Stimulated activated CD4-positive, alpha-beta T cell treated with anti-CD3 and anti-CD28 coated beads, Interleukin-2, amount 100 ng/mL, for 48 hours (primary cell): ENCODE measurements at regions not wholly inside any gene's neighbourhood (a gene's known extent, or its start where the extent isn't known, plus 50 kb on each side); places are given as distances from the start of the nearest gene placed in this dataset.
"Not testable (repeated sequence)": the region's sequence is repeated elsewhere in the genome, so short reads cannot be mapped to it uniquely, and the experiment has no call there.

Experiments used
- DNase-seq, 2 donors: peaks; one replicate each; pipeline ENCODE4 v3.0.0-alpha.2; 2020

DNA sequence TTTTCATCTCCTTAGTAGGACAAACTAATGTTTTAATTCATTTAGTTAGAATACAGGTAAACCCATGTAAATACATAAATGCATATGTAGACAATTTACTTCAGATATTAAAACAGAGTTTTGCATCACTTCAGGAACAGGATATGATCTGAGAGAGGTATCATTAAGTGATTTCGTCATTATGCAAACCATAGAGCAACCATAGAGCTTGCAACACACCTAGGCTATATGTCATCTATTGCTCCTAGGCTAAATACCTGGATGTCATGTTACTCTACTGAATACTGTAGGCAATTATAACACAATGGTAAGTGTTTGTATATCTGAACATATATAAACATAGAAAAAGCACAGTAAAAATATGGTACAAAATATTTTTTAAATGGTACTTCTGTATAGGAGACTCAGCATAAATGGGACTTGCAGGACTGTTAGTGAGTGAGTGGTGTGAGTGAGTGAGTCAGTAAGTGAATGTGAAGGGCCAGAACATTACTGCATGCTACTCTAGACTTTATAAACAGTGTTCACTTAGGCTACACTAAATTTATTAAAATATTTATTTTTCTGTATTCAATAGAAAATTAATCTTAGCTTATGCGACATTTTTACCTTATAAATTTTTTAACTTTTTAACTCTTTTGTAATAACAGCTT, 1377.5 kb upstream of the CDH9 start:
- DNase-seq, result no peak

DNA sequence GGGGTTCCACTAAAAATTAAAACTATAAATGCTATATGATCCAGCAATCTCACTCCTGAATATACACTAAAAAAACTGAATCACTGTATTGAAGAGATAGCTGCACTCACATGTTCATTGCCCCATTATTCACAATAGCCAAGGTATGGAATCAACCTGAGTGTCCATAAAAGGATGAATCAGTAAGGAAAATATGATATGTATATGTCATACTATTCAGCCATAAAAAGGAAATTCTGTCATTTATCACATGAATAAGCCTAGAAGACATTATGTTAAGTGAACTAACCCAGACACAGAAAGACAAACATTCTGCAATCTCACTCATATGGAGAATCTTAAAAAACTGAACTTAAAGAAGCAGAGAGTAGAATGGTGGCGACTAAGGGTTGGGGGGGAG, 1376.2 kb upstream of the CDH9 start:
- DNase-seq, result no peak

DNA sequence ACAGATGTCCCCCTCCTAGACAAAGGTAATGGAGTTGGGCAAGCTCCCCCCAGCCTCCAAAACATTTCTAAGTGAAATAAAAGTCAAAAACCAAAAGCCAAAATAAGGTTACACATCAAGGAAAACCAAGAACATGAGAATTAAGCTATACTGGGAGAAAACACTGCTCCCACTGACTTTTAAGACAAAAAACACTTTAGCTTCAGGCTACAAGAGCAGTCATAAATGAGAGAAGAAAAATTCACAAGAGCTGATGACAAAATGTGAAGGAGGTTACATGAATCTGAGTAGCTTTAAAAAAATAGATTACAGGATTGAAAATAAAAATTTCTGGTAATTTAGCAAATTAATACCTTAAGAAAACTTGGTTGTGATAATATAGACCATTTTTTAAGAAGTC, 1370.3 kb upstream of the CDH9 start:
- no peak for DNase-seq

DNA sequence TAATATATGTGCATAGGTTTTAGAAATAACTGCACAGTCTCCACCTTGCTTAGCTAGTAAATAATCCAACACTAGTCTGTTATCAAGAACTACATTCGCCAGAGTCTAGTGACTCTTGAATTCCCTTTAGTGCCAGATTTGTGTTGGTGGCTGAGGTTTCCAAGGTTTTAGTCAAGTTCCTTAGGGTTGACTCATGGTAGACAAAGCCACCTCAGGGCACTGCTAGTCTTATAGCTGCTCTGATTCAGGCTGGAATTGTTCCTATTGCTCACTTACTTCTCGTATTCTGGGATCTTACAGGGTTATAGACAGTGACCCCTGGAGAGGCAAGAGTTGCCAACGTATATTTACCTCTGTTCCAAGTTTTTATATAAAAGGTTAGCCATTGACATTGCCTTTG, 1369.8 kb upstream of the CDH9 start:
- DNase-seq, result no peak

DNA sequence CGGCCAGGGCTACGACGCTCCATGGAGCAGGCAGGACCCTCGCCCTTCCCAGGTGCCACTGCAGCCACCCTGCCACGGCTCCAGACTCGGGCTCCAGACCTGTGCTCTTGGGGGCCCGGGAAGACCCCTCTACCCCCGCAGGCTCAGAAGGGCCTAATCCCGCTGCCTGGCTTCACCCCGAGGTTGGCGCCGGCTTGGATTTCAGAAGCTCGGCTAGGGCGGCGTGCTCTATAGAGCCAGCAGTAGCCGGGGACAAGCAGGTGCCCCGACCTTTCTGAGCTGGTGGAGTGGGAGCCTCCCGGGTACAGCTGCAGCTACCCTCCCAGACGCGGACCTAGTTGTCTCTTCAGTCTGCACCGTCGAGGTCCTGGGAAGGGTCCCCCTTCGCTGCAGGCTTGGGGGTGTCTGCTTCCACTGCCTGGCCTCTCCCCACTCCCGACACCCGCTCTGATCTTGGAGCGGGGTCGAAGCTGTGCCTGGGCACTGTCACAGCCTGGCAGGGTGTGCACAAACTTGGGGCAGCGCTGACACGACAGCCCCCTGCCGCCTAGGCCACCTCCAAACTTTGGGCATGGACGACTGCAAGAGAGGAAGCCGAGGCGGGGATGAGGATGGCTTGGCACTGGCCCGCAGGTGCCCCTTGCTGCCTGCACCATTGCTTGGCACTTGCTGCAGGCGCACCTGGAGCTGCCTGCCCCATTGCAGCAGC, 1366.1 kb upstream of the CDH9 start:
- no peak for DNase-seq

DNA sequence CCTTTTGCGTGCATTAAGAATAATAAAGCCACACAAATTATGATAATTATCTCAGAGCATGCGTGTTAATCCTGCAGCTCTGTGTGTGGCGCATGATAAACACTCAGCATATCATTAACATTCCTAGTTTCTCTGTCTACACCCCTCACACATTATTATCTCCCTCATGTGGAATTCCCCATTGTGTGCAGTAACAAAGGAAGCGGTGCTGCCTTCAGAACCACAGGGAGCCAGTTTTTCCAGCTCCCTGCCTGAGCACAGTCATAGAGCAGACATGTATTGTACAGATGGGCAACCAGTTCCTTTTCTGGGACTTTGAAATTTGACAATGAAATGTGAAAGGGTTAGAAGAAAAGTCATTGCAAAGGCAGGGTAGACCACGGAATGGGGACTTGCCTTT, 1365.5 kb upstream of the CDH9 start:
- no peak for DNase-seq

DNA sequence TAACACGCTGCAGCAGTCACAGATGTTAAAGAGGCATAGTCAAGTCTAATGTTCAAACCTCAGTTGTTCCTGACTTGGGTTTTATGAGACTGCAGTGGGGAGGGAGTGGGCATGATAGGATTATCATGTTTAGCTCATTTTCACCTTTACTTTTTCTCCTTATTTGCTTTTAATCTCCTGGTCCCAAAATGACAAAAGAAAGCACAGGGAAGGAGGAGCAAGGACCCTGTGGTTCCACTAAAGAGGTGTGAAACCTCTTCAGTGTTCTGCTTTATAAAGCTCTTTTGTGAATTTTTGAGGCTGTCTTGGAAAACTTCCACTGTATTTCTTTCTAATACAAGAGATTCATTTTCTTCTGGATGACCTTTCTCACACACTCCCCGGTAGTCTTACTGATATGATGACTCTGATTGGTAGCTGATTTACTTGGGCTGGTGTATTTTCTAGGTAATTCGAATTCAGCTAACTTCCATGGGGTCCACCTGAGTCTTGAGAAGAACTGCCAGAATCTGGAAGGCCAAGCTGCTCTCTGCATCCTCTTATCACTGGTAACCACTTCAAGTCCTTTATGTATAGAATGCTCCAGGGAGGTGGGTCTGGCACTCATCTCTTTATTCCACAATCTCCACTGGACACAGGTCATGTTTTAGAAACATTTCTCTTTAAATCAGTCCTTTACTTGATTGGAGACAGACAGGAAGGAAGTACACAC, 1364.4 kb upstream of the CDH9 start:
- no peak for DNase-seq

DNA sequence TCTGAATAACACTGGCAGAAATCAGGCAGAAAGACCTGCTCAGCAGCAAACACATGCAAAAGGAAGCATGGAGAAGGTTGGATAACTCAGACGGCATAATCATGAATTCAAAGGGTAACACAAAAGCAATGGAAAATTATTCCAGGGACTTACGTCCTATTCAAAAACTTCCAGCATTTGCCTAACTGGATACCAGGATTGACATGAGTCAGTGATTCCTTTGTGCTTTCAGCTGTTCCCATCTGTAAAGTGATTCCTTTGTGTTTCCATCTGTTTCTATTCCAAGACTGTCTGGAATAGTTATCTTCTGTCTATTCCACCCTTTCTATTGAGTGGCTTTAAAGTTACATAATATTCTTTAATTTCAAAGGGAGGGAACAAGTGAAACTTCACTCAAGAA, 1361.7 kb upstream of the CDH9 start:
- no peak for DNase-seq

DNA sequence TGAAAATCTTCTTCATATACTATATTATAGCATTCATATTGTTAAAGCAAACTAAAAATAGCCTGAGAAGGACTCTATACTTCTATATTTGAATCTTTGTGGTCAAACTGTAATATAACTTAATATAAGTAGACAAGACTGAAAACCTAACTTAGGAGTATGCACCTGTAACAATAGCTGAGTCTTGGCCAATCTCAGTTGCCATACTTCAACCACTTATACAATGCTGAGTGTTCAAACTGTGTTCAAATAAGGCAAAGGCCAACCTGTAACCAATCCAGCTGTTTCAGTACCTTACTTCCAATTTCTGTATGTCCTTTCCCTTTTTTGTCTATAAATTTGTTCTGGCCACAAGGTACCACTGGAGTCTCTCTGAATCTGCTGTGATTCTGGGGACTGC, 1360.8 kb upstream of the CDH9 start:
- DNase-seq, result no peak

DNA sequence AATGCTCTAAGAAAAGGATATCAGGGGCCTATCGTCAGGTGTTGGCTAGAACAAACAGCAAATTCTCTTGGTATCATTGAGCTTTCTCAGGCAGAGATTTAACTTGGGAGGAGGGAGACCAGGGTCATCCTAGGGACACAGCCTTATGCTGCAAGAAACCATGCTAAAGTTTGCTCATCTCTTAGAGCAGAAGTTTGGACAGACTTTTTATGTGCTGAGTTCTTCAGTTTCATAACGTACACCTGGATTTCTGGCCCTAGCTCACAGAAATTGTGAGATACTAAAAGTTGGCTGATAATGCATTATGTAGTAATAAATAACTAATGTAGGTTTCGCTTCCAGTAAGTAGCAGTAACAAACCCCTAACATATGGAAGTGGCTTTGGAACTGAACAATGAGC, 1359.8 kb upstream of the CDH9 start:
- DNase-seq, result no peak

DNA sequence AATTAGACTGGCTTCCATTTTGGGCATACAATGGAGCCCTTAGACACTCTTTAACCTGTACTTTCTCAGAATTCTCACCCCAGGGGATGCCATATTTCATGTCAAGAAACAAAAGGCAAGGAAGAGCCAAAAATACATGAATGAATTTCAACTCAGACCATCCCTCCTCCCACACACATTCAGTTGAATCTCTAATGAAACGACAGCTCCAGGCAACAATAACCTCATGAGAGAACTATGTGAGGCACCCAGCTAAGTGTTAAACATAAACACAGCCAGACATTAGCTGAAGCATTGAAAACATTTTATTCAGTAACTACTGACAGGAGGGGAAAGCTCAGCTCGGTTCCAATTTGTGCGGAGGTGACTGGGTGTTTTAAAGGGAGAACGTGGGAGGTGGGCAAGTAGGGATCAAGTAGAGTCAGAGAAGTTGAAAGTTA, 1359.1 kb upstream of the CDH9 start:
- DNase-seq, result no peak

DNA sequence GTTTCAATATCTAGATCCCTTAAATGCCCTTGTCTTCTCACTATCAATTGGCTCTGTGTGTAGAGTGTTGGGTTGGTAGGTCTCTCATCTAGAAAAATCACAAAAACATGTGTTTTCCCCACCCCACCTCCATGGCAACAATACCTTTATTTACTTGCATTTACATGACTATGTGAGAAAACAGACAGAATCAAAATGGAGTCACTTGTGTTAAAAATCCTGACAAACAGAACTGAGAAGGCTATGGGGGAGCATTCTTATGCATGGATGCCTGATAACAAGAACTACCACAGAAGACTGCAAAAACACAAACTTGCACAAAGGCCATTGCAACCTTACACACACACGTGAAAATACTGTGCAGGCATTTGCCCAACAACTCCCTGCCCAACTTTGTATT, 1352.9 kb upstream of the CDH9 start:
- no peak for DNase-seq

DNA sequence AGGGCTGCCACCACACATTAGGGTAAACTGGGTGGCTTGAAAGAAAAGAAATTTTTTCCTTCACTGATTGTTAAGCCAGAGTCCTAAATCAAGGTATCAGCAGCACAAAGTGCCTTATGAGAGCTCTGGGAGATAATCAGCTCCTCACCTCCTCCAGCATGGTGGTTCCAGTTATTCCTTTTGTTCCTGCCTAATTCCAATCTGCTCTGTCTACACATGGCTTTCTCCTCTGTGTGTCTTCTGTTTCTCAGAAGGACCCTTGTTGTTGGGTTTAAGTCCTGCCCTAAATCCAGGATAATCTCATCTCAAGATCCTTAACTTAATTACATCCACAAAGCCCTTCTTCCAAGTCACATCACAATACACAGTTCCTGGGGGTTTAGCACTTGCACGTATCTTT, 1352.0 kb upstream of the CDH9 start:
- DNase-seq, result no peak

DNA sequence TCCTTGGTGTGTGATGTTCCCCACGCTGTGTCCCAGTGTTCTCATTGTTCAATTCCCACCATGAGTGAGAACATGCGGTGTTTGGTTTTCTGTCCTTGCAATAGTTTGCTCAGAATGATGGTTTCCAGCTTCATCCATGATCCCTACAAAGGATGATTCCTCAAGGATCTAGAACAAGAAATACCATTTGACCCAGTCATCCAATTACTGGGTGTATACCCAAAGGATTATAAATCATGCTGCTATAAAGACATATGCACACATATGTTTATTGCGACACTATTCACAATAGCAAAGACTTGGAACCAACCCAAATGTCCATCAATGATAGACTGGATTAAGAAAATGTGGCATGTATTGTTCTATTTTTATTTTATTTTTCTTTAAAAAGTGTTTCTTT, 1351.3 kb upstream of the CDH9 start:
- not testable (repeated sequence) for DNase-seq

DNA sequence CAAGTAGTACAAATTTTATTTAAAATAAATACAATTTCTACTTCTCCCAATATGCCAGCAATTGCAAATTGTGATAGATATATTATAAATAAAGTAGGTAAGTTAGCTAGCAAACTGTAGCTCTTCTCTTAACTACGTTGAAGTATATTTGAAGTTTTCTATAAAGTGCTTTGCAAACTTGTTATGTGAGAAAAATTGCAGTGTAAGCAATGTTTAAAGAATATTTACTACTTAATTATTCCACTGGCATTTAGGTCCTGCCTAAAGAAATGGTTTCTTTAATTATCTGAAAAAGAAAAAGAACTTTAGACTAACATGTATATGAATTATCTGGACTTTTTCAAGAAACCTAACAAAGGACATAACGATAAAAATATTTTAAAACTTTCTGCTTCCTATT, 1350.0 kb upstream of the CDH9 start:
- DNase-seq, result no peak

DNA sequence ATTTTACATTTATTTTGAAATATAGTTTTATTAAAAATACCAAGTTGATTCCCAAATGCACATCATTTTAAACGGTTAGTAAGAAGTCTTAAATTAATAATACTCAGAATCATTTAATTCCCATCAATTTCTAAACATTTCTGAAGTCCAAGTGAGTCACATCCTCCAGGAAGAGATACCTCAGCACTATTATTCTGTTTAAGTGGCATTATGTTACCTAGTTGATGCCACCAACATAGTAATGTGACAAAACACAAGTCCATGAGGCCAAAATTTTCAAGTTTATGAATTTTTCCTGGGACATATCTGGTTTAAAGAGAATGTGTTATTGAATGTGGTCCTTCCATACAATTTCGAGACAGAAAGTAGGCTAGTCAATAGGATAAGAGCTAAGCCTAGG, 1348.3 kb upstream of the CDH9 start:
- DNase-seq, result no peak

DNA sequence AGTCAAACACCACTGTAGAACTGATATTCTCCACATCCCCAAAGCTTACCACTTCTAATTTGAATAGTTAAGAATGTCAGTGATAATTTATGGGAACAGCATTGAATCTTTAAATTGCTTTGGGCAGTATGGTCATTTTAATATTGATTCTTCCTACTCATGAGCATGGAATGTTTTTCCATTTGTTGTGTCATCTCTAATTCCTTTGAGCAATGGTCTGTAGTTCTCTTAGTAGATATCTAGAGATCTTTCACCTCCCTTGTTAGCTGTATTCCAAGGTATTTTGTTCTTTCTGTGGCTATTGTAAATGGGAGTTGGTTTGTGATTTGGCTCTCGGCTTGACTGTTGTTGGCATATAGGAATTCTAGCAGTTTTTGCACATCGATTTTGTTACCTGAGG, 1341.8 kb upstream of the CDH9 start:
- DNase-seq, result no peak

DNA sequence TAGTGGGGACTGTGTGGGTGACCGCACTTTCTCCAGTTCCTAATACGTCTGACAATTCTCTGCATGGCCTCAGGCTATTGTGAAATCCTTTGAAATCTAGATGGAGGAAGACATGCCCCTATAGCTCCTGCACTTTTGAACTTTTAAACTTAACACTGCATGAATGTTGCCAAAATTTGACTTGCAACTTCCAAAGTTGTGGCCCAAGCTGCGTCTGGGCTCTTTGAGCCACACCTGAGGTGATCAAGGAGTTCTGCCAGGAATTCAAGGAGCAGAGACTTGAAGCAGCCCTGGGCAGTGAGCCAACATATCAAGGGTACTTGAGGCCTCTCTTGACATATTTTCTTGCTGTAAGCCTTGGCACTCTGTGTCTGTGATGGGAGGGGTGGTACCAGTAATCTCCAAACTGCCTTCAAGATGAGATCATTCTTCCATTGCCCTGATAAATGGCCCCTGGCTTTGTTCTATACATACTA, 1336.1 kb upstream of the CDH9 start:
- DNase-seq, result no peak

DNA sequence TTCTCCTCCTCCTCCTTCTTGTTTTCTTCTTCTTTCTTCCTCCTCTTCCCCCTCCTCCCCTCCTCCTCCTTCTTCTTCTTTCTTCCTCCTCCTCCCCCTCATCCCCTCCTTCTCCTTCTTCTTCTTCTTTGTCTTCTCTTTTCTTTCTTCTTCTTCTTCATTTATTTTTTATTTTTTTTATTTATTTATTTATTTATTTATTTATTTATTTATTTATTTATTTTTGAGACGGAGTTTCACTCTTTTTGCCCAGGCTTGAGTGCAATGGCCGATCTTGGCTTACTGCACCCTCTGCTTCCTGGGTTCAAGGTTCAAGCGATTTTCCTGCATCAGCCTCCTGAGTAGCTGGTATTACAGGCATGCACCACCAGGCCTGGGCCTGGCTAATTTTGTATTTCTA, 1332.5 kb upstream of the CDH9 start:
- DNase-seq, result no peak

DNA sequence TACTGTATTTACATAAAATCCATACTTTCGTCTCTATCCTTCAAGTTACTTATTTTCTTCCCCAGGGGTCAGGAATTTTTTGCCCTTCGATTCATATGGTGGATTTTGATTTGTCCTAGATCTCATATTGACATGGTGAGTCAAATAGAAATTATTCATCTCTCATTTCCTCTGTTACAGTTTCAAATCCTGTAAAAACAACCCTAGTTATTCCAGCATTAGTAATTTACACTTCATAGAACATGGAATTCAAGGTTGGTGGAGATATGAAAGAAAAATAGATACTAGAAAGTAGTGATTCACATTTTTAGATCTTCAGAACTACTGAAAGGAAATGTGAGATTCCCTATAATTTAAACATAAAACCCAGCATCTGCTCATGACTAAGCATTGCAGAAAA, 1331.0 kb upstream of the CDH9 start:
- DNase-seq, result no peak

DNA sequence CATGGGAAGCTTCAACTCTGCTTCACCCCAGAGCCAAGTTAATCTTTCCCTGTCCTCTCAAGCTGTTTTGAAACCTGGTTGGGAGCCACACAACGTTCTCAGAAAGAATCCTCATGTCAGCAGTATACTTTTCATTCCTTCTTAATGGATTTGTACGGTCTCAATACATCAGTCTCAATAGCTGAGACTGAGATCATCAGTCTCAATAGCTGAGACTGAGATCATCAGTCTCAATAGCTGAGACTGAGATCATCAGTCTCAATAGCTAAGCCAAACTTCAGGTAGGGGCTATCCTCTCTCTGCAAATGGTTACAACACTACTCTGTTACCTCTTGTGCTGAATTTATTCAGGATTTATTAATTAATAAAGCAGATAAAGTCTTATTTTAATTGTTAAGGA, 1317.4 kb upstream of the CDH9 start:
- no peak for DNase-seq

DNA sequence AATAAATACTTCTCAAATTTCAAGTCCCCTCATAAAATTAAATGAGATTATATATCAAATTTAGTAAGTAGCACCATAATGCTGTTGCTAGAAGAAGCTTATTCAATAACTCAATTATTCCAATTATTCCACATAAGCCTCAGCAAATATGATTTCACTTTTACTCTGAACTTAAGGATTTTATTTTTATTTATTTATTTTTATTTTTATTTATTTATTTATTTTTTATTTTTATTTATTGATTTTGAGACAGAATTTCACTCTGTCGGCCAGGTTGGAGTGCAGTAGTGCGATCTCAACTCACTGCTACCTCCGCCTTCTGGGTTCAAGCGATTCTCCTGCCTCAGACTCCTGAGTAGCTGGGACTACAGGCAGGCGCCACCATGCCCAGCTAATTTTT, 1308.3 kb upstream of the CDH9 start:
- no peak for DNase-seq

DNA sequence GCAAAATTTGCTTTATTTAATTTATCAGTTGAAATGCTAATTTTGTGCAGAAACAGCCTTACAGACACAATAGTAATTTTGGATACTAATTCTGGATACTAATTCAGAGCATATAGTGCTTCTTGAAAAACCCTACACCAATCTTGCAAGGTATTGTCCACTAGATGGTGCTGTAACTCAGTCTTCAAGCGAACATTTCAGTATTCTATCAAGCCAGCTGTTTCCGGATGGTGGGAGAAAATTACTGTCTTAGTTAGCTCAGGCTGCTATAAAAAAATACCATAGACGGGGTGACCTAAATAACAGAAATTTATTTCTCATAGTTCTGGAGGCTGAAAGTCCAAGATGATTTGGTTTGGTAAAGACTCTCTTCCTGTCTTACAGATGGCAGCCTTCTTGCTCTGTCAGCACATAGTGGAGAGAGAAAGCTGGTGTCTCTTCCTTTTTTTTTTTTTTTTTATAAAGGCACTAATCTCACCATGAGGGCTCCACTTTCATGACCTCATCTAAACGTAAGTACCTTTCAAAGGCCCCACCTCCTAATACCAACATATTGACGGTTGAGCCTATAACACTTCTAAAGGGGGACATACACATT, 1306.5 kb upstream of the CDH9 start:
- no peak for DNase-seq

DNA sequence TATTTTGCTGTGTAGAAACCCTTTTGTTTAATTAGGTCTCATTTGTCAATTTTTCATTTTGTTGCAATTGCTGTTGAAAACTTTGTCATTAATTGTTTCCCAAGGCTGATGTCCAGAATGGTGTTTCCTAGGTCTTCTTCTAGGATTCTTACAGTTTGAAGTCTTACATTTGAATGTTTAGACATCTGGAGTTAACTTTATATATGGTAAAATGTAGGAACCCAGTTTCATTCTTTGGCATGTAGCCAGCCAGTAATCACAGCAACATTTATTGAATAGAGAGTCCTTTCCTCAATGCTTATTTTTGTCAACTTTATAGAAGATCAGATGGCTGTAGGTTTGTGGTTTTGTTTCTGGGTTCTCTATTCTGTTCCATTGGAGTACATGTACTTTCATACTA, 1290.8 kb upstream of the CDH9 start:
- DNase-seq, result no peak
